Fibroblast of mammary gland (primary cell): ENCODE measurements at regions not wholly inside any gene's neighbourhood (a gene's known extent, or its start where the extent isn't known, plus 50 kb on each side); places are given as distances from the start of the nearest gene placed in this dataset.

ENCODE experiments used
- DNase-seq: peaks from one replicate; pipeline ENCODE4 v3.0.0-alpha.2; 2010; ENCODE audit warnings: low read depth
- H3K4me3 ChIP-seq: 2 replicates; pipeline ENCODE4 v1.5.1; 2011; ENCODE audit warnings: low read depth, mild to moderate bottlenecking, low read length, moderate library complexity; ENCODE audit not compliant: control insufficient read depth
- CTCF ChIP-seq: conservative IDR thresholded peaks from 2 replicates; pipeline ENCODE4 v1.5.1; 2011; ENCODE audit warnings: low read depth, low read length, inconsistent platforms; ENCODE audit not compliant: control insufficient read depth, insufficient read depth

GRCh38 chr4:8796096-8796495 is 75.5 kb downstream of the HMX1 start:
- TF ChIP-seq CTCF: no peak
- no peak overlapping the region for H3K4me3 ChIP-seq
- no peak for DNase-seq

- no peak overlapping the region for H3K4me3 ChIP-seq
- TF ChIP-seq CTCF: no peak
- no peak for DNase-seq
Observed at GRCh38 chr4:8795140-8795539, 76.5 kb downstream of the HMX1 start.

- no peak for DNase-seq
- no peak for TF ChIP-seq CTCF
- H3K4me3 ChIP-seq: no peak overlapping the region
Observed at GRCh38 chr4:8794491-8794890, 77.1 kb downstream of the HMX1 start.

GRCh38 chr4:8793571-8794160 is 78.0 kb downstream of the HMX1 start:
- TF ChIP-seq CTCF: no peak
- DNase-seq: no peak
- no peak overlapping the region for H3K4me3 ChIP-seq

- H3K4me3 ChIP-seq: no peak overlapping the region
- TF ChIP-seq CTCF: no peak
- no peak for DNase-seq
Observed at GRCh38 chr4:8792491-8792890, 79.1 kb downstream of the HMX1 start.

- no peak for DNase-seq
- H3K4me3 ChIP-seq: no peak overlapping the region
- no peak for TF ChIP-seq CTCF
Observed at GRCh38 chr4:8791609-8792008, 80.0 kb downstream of the HMX1 start.

- no peak for TF ChIP-seq CTCF
- no peak overlapping the region for H3K4me3 ChIP-seq
- no peak for DNase-seq
Observed at GRCh38 chr4:8790749-8791148, 80.9 kb downstream of the HMX1 start.
